ENCODE measurements at regions not wholly inside any gene's neighbourhood (a gene's known extent, or its start where the extent isn't known, plus 50 kb on each side); places are given as distances from the start of the nearest gene placed in this dataset.

DNA sequence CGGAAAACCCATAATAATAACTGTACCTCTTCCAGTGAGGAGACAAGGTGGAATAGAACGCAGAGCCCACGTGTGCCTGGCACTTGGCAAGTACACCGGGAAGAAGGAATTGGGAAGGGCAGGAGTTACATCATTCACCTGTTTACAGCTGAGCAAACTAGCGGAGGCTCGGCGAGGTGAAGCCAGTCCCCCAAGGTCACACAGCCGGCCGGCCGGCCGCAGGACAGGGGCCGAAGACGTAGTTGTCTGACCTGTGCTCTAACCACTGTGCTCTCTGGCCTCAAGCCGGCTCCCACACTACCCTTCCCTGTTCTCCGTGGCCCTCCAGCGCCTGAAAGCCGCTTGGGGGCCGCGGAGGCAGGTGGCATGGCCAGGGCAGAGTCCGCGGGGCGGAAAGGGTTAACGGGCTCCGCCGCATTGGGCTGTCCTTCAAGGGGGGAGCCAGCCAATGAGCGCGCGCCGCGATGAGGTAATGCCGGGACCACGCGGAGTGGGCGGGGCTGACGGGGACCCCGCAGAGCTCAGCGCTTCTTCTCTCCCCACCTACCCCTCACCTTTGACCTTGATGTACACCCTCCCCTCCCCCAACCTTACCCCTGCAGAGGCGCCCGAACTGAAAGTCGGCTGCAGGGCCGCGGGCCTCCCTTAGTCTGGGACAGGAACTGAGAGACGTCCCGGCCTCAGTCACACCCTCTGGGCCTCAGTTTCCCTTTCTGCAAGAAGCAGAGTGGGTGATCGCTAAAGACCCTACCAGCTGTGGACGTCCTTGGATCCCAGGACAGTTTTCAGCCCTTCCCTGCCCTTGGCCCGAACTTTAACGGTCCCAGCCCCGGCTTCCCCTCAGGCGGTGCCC is 125.1 kb downstream of the C9orf50 start (continued):
- TF ChIP-seq ZNF544 (tag by site-specific recombination; IDR thresholded peaks at IDR 0.05) (no peak), HOXD13 (CRISPR knock-in tag; IDR thresholded peaks at IDR 0.05; ENCODE audit: borderline replicate concordance) (no peak), ZEB2 (tag by site-specific recombination; IDR thresholded peaks at IDR 0.05) (peak; percentile 95), ZNF548 (tag by site-specific recombination; IDR thresholded peaks at IDR 0.05) (no peak; the same call in 1 of the 2 replicates), ZNF830 (tag by site-specific recombination; IDR thresholded peaks at IDR 0.05; ENCODE audit: low read depth) (no peak), ZNF530 (tag by site-specific recombination; IDR thresholded peaks at IDR 0.05; ENCODE audit: low read depth) (no peak), GLIS2 (tag by site-specific recombination; IDR thresholded peaks at IDR 0.05) (peak; percentile 91), ZBTB17 (tag by site-specific recombination; IDR thresholded peaks at IDR 0.05) (no peak; the same call in 1 of the 2 replicates), ZNF175 (tag by site-specific recombination; IDR thresholded peaks at IDR 0.05) (no peak), ZNF626 (tag by site-specific recombination; IDR thresholded peaks at IDR 0.05) (no peak), ZNF521 (tag by site-specific recombination; IDR thresholded peaks at IDR 0.05) (no peak), ZNF37A (tag by site-specific recombination; IDR thresholded peaks at IDR 0.05) (no peak), ZNF658 (tag by site-specific recombination; IDR thresholded peaks at IDR 0.05) (no peak), BCL11A (tag by site-specific recombination; IDR thresholded peaks at IDR 0.05; ENCODE audit: low read depth) (peak; percentile 88; the same call in 1 of the 2 replicates), KLF10 (tag by site-specific recombination; IDR thresholded peaks at IDR 0.05) (peak; percentile 76), YY2 (tag by site-specific recombination; IDR thresholded peaks at IDR 0.05) (no peak), SCRT1 (tag by site-specific recombination; IDR thresholded peaks at IDR 0.05; ENCODE audit: borderline replicate concordance) (0 out of 2 replicates have a peak, but pooled peaks have one; percentile 17), ZNF596 (tag by site-specific recombination; IDR thresholded peaks at IDR 0.05) (no peak), ZNF768 (tag by site-specific recombination; IDR thresholded peaks at IDR 0.05) (peak; percentile 95; the same call in 1 of the 2 replicates), ZNF777 (tag by site-specific recombination; IDR thresholded peaks at IDR 0.05; ENCODE audit: borderline replicate concordance) (no peak)
- TF ChIP-seq, protein P1, sequence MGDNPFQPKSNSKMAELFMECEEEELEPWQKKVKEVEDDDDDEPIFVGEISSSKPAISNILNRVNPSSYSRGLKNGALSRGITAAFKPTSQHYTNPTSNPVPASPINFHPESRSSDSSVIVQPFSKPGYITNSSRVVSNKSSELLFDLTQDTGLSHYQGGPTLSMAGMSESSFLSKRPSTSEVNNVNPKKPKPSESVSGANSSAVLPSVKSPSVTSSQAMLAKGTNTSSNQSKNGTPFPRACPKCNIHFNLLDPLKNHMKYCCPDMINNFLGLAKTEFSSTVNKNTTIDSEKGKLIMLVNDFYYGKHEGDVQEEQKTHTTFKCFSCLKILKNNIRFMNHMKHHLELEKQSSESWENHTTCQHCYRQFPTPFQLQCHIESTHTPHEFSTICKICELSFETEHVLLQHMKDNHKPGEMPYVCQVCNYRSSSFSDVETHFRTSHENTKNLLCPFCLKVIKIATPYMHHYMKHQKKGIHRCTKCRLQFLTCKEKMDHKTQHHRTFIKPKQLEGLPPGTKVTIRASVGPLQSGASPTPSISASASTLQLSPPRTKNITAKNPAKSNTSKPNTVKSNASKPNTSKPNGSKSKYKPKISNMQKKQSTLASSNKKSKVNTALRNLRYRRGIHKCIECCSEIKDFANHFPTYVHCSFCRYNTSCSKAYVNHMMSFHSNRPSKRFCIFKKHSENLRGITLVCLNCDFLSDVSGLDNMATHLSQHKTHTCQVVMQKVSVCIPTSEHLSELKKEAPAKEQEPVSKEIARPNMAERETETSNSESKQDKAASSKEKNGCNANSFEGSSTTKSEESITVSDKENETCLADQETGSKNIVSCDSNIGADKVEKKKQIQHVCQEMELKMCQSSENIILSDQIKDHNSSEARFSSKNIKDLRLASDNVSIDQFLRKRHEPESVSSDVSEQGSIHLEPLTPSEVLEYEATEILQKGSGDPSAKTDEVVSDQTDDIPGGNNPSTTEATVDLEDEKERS (tag by site-specific recombination; IDR thresholded peaks at IDR 0.05), result no peak
- TF ChIP-seq, protein P2, sequence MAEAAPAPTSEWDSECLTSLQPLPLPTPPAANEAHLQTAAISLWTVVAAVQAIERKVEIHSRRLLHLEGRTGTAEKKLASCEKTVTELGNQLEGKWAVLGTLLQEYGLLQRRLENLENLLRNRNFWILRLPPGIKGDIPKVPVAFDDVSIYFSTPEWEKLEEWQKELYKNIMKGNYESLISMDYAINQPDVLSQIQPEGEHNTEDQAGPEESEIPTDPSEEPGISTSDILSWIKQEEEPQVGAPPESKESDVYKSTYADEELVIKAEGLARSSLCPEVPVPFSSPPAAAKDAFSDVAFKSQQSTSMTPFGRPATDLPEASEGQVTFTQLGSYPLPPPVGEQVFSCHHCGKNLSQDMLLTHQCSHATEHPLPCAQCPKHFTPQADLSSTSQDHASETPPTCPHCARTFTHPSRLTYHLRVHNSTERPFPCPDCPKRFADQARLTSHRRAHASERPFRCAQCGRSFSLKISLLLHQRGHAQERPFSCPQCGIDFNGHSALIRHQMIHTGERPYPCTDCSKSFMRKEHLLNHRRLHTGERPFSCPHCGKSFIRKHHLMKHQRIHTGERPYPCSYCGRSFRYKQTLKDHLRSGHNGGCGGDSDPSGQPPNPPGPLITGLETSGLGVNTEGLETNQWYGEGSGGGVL (tag by site-specific recombination; IDR thresholded peaks at IDR 0.05), result peak; percentile 74
- TF ChIP-seq, protein P3, sequence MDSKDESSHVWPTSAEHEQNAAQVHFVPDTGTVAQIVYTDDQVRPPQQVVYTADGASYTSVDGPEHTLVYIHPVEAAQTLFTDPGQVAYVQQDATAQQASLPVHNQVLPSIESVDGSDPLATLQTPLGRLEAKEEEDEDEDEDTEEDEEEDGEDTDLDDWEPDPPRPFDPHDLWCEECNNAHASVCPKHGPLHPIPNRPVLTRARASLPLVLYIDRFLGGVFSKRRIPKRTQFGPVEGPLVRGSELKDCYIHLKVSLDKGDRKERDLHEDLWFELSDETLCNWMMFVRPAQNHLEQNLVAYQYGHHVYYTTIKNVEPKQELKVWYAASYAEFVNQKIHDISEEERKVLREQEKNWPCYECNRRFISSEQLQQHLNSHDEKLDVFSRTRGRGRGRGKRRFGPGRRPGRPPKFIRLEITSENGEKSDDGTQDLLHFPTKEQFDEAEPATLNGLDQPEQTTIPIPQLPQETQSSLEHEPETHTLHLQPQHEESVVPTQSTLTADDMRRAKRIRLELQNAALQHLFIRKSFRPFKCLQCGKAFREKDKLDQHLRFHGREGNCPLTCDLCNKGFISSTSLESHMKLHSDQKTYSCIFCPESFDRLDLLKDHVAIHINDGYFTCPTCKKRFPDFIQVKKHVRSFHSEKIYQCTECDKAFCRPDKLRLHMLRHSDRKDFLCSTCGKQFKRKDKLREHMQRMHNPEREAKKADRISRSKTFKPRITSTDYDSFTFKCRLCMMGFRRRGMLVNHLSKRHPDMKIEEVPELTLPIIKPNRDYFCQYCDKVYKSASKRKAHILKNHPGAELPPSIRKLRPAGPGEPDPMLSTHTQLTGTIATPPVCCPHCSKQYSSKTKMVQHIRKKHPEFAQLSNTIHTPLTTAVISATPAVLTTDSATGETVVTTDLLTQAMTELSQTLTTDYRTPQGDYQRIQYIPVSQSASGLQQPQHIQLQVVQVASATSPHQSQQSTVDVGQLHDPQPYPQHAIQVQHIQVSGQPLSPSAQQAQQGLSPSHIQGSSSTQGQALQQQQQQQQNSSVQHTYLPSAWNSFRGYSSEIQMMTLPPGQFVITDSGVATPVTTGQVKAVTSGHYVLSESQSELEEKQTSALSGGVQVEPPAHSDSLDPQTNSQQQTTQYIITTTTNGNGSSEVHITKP (tag by site-specific recombination; IDR thresholded peaks at IDR 0.05), result peak; percentile 71
- TF ChIP-seq, protein P4, sequence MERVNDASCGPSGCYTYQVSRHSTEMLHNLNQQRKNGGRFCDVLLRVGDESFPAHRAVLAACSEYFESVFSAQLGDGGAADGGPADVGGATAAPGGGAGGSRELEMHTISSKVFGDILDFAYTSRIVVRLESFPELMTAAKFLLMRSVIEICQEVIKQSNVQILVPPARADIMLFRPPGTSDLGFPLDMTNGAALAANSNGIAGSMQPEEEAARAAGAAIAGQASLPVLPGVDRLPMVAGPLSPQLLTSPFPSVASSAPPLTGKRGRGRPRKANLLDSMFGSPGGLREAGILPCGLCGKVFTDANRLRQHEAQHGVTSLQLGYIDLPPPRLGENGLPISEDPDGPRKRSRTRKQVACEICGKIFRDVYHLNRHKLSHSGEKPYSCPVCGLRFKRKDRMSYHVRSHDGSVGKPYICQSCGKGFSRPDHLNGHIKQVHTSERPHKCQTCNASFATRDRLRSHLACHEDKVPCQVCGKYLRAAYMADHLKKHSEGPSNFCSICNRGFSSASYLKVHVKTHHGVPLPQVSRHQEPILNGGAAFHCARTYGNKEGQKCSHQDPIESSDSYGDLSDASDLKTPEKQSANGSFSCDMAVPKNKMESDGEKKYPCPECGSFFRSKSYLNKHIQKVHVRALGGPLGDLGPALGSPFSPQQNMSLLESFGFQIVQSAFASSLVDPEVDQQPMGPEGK (tag by site-specific recombination; IDR thresholded peaks at IDR 0.05), result peak; percentile 87; the same call in 1 of the 2 replicates
- TF ChIP-seq, protein P5, sequence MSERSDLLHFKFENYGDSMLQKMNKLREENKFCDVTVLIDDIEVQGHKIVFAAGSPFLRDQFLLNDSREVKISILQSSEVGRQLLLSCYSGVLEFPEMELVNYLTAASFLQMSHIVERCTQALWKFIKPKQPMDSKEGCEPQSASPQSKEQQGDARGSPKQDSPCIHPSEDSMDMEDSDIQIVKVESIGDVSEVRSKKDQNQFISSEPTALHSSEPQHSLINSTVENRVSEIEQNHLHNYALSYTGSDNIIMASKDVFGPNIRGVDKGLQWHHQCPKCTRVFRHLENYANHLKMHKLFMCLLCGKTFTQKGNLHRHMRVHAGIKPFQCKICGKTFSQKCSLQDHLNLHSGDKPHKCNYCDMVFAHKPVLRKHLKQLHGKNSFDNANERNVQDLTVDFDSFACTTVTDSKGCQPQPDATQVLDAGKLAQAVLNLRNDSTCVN (tag by site-specific recombination; optimal IDR thresholded peaks at IDR 0.05), result no peak
- TF ChIP-seq, protein P6, sequence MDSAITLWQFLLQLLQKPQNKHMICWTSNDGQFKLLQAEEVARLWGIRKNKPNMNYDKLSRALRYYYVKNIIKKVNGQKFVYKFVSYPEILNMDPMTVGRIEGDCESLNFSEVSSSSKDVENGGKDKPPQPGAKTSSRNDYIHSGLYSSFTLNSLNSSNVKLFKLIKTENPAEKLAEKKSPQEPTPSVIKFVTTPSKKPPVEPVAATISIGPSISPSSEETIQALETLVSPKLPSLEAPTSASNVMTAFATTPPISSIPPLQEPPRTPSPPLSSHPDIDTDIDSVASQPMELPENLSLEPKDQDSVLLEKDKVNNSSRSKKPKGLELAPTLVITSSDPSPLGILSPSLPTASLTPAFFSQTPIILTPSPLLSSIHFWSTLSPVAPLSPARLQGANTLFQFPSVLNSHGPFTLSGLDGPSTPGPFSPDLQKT (IDR thresholded peaks at IDR 0.05; ENCODE audit: borderline replicate concordance, low read depth, low read length), result no peak
